Caco-2 (cell line): ENCODE measurements at regions not wholly inside any gene's neighbourhood (a gene's known extent, or its start where the extent isn't known, plus 50 kb on each side); places are given as distances from the start of the nearest gene placed in this dataset.
"Not testable (repeated sequence)": the region's sequence is repeated elsewhere in the genome, so short reads cannot be mapped to it uniquely, and the experiment has no call there.

ENCODE experiments used
- BruUV-seq: library from RNA; stranded (reverse); fragments of 400-500 nt; replicated peaks from 2 replicates; lab custom pipeline; 2021; lab: Mats Ljungman, UMichigan
- CTCF ChIA-PET: fragments of 300-600 bp; sonication (Branson Sonifier 250); formaldehyde crosslinking; loops from one replicate; lab custom pipeline; 2022; ENCODE audit warnings: antibody characterized with exemption; lab: Charles Lee
- POLR2A ChIA-PET: fragments of 300-600 bp; sonication (Branson Sonifier 250); formaldehyde crosslinking; loops from one replicate; lab custom pipeline; 2022; ENCODE audit warnings: antibody characterized with exemption; lab: Charles Lee
- DNase-seq, 2 experiments: peaks; one replicate each; pipeline versions ENCODE4 v3.0.0 to v3.0.0-alpha.2; 2020 to 2022
- H3K27me3 ChIP-seq: replicated peaks from 2 replicates; pipeline ENCODE4 v1.6.0; 2011; ENCODE audit warnings: low read length; ENCODE audit not compliant: control insufficient read depth, insufficient read depth
- H3K36me3 ChIP-seq: 2 replicates; pipeline ENCODE4 v1.5.1; 2011; ENCODE audit warnings: low read length; ENCODE audit not compliant: control insufficient read depth, insufficient read depth
- H3K4me1 ChIP-seq: fragments of 250-450 bp; sonication (Bioruptor Pico); 2 replicates; pipeline ENCODE4 v1.5.1; 2020; ENCODE audit warnings: mild to moderate bottlenecking
- H3K4me3 ChIP-seq: 2 replicates; pipeline ENCODE4 v1.5.1; 2011; ENCODE audit warnings: low read depth, mild to moderate bottlenecking, control low read depth, low read length
- H3K9me3 ChIP-seq: fragments of 250-450 bp; sonication (Bioruptor Pico); 2 replicates; pipeline ENCODE4 v1.5.1; 2020; ENCODE audit warnings: mild to moderate bottlenecking, moderate library complexity
- H3K27ac Mint-ChIP-seq: one replicate; pipeline ENCODE4 v1.8.0; 2022; ENCODE audit warnings: mixed read lengths; ENCODE audit not compliant: unreplicated experiment
- H3K27me3 Mint-ChIP-seq: one replicate; pipeline ENCODE4 v1.8.0; 2022; ENCODE audit warnings: mixed read lengths; ENCODE audit not compliant: insufficient read depth, unreplicated experiment
- H3K36me3 Mint-ChIP-seq: one replicate; pipeline ENCODE4 v1.8.0; 2022; ENCODE audit warnings: mild to moderate bottlenecking, mixed read lengths; ENCODE audit not compliant: insufficient read depth, unreplicated experiment
- H3K4me1 Mint-ChIP-seq: one replicate; pipeline ENCODE4 v1.8.0; 2022; ENCODE audit warnings: low read depth, mixed read lengths; ENCODE audit not compliant: unreplicated experiment
- H3K4me3 Mint-ChIP-seq: one replicate; pipeline ENCODE4 v1.8.0; 2022; ENCODE audit warnings: mild to moderate bottlenecking, moderate library complexity, mixed read lengths; ENCODE audit not compliant: unreplicated experiment
- H3K9me3 Mint-ChIP-seq: one replicate; pipeline ENCODE4 v1.8.0; 2022; ENCODE audit warnings: mixed read lengths; ENCODE audit not compliant: unreplicated experiment
- intact Hi-C: fragments of 100-400 bp; cut with micrococcal nuclease; formaldehyde crosslinking; loops from one replicate; pipeline ENCODE4 v1.10.0; 2022; ENCODE audit not compliant: unreplicated experiment
- TF ChIP-seq, protein P1 (sequence below), 2 experiments: fragments of 200-600 bp in 1 of 2; IDR thresholded peaks; 1 replicate in 1 of 2; 2 replicates in 1 of 2; pipeline versions ENCODE4 v1.5.1 to v1.8.0; 2011 to 2022; ENCODE audit warnings: antibody characterized with exemption in 1 of 2, control low read depth in 1 of 2, inconsistent platforms in 1 of 2, low read depth in 1 of 2, low read length in 1 of 2, mild to moderate bottlenecking in 1 of 2, moderate library complexity in 1 of 2; ENCODE audit not compliant: insufficient read depth in 1 of 2, severe bottlenecking in 1 of 2, unreplicated experiment in 1 of 2

DNA sequence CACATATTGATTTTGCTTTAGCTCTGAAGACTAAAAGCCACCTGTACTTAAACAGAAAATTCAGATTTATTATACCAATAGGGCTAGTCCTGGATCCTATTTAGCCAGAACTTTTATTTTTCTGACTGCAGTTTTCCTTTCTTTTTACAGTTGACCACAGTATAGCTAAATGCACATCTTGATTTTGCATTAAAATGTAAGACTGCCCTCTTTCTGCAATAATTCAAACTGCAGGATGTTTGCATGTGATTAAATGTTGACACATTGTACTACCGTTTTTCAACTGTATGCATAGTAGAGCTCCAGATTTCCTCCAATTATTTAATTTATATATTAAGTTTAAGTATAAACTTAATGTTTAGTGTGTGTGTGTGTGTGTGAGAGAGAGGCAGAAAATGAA, 1262.9 kb downstream of the SUCLG1 start:
- POLR2A ChIA-PET, result no interaction called here
- Histone ChIP-seq H3K36me3 (no peaks in the 10 kb centered on the region), H3K4me3 (no peak overlapping the region), H3K27me3 (no peaks in the 10 kb centered on the region), H3K9me3 (no peaks in the 10 kb centered on the region), H3K4me1 (no peaks in the 10 kb centered on the region)
- H3K4me3 Mint-ChIP-seq, result no peak overlapping the region
- TF ChIP-seq, protein P1, sequence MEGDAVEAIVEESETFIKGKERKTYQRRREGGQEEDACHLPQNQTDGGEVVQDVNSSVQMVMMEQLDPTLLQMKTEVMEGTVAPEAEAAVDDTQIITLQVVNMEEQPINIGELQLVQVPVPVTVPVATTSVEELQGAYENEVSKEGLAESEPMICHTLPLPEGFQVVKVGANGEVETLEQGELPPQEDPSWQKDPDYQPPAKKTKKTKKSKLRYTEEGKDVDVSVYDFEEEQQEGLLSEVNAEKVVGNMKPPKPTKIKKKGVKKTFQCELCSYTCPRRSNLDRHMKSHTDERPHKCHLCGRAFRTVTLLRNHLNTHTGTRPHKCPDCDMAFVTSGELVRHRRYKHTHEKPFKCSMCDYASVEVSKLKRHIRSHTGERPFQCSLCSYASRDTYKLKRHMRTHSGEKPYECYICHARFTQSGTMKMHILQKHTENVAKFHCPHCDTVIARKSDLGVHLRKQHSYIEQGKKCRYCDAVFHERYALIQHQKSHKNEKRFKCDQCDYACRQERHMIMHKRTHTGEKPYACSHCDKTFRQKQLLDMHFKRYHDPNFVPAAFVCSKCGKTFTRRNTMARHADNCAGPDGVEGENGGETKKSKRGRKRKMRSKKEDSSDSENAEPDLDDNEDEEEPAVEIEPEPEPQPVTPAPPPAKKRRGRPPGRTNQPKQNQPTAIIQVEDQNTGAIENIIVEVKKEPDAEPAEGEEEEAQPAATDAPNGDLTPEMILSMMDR (IDR thresholded peaks at IDR 0.05; ENCODE audit: insufficient read depth in 1 of 2, low read depth in 1 of 2, low read length in 1 of 2, severe bottlenecking in 1 of 2, unreplicated experiment in 1 of 2), result peak; percentile 25 to 55
- CTCF ChIA-PET, result interaction anchor here (0.6 to 1.0 kb wide), 4 partner anchors 9 to 263 kb away, joined by 3 to 5 read pairs (median 4); no protein-coding TSS in a partner anchor
- H3K27ac Mint-ChIP-seq, result no peak overlapping the region
- no peaks in the 10 kb centered on the region for H3K4me1 Mint-ChIP-seq
- BruUV-seq, result no TSS peak
- no peaks in the 10 kb centered on the region for H3K27me3 Mint-ChIP-seq
- intact Hi-C loops, result loop anchor here (1.0 to 2.0 kb wide), 2 partner anchors 123 to 852 kb away; no protein-coding TSS in a partner anchor
- no peaks in the 10 kb centered on the region for H3K36me3 Mint-ChIP-seq
- peak in 1 of 2 experiments; percentile 32 for DNase-seq
- no peaks in the 10 kb centered on the region for H3K9me3 Mint-ChIP-seq

- BruUV-seq, result no TSS peak
These were observed 1267.8 kb downstream of the SUCLG1 start for GRCh38 chr2:83191316-83191715.

GRCh38 chr2:83186105-83186760, 1272.8 kb downstream of the SUCLG1 start:
- Histone ChIP-seq H3K4me1 (no peaks in the 10 kb centered on the region), H3K27me3 (no peaks in the 10 kb centered on the region), H3K4me3 (no peak overlapping the region), H3K36me3 (no peaks in the 10 kb centered on the region), H3K9me3 (no peaks in the 10 kb centered on the region; the same call in 1 of the 2 replicates)
- CTCF ChIA-PET, result interaction anchor here (1.6 kb wide), 1 partner anchor 10 kb away, joined by 3 read pairs; no protein-coding TSS in a partner anchor
- POLR2A ChIA-PET, result no interaction called here
- no peak overlapping the region for H3K27ac Mint-ChIP-seq
- H3K4me3 Mint-ChIP-seq, result no peak overlapping the region
- H3K9me3 Mint-ChIP-seq, result no peaks in the 10 kb centered on the region
- no TSS peak for BruUV-seq
- no peaks in the 10 kb centered on the region for H3K36me3 Mint-ChIP-seq
- intact Hi-C loops, result no loop called here
- no peaks in the 10 kb centered on the region for H3K27me3 Mint-ChIP-seq
- TF ChIP-seq, protein P1 (IDR thresholded peaks at IDR 0.05; ENCODE audit: insufficient read depth in 1 of 2, low read depth in 1 of 2, low read length in 1 of 2, severe bottlenecking in 1 of 2, unreplicated experiment in 1 of 2), result no peak
- no peaks in the 10 kb centered on the region for H3K4me1 Mint-ChIP-seq
- DNase-seq, result no peak

More at GRCh38 chr2:83191316-83191715, 1267.8 kb downstream of the SUCLG1 start:
- intact Hi-C loops, result no loop called here
- POLR2A ChIA-PET, result interaction anchor here (0.5 kb wide), 1 partner anchor 48 kb away, joined by 4 read pairs; no protein-coding TSS in a partner anchor
- CTCF ChIA-PET, result no interaction called here
- H3K27me3 ChIP-seq, result no peaks in the 10 kb centered on the region
- H3K36me3 ChIP-seq, result no peaks in the 10 kb centered on the region
- H3K4me1 ChIP-seq, result no peaks in the 10 kb centered on the region
- no peaks in the 10 kb centered on the region for H3K9me3 Mint-ChIP-seq
- no peak overlapping the region for H3K4me3 ChIP-seq
- TF ChIP-seq, protein P1 (IDR thresholded peaks at IDR 0.05; ENCODE audit: insufficient read depth in 1 of 2, low read depth in 1 of 2, low read length in 1 of 2, severe bottlenecking in 1 of 2, unreplicated experiment in 1 of 2), result no peak
- no peak overlapping the region for H3K4me3 Mint-ChIP-seq
- DNase-seq, result no peak
- H3K4me1 Mint-ChIP-seq, result no peaks in the 10 kb centered on the region
- no peak overlapping the region for H3K27ac Mint-ChIP-seq
- H3K27me3 Mint-ChIP-seq, result no peaks in the 10 kb centered on the region
- H3K36me3 Mint-ChIP-seq, result no peaks in the 10 kb centered on the region
- no peaks in the 10 kb centered on the region; the same call in 1 of the 2 replicates for H3K9me3 ChIP-seq

- BruUV-seq, CTCF ChIA-PET, H3K27ac Mint-ChIP-seq: not testable (repeated sequence)
These were observed 1278.1 kb downstream of the SUCLG1 start for GRCh38 chr2:83180862-83181530.

More at GRCh38 chr2:83180862-83181530, 1278.1 kb downstream of the SUCLG1 start:
- H3K4me1 ChIP-seq, H3K27me3 Mint-ChIP-seq, H3K4me3 Mint-ChIP-seq, POLR2A ChIA-PET, H3K4me3 ChIP-seq, H3K9me3 Mint-ChIP-seq, H3K36me3 Mint-ChIP-seq, DNase-seq, H3K27me3 ChIP-seq, intact Hi-C loops, H3K36me3 ChIP-seq, H3K4me1 Mint-ChIP-seq, H3K9me3 ChIP-seq: not testable (repeated sequence)
